NCI-H1105 treated with DMSO at 0.1 percent for 48 hours (cell line): ENCODE measurements at regions not wholly inside any gene's neighbourhood (a gene's known extent, or its start where the extent isn't known, plus 50 kb on each side); places are given as distances from the start of the nearest gene placed in this dataset.

Experiments used
- DNase-seq: peaks from one replicate; lab custom pipeline; 2025; lab: John Stamatoyannopoulos, UW

- no peak for DNase-seq
Measured at GRCh38 chr16:9523994-9524393, 432.6 kb downstream of the HAPSTR1 start.

GRCh38 chr16:9525037-9525436 lies 433.6 kb downstream of the HAPSTR1 start:
- DNase-seq = no peak

GRCh38 chr16:9526791-9527190 lies 435.3 kb downstream of the HAPSTR1 start:
- DNase-seq = no peak

- DNase-seq = no peak
Measured at GRCh38 chr16:9527976-9528375, 436.5 kb downstream of the HAPSTR1 start.

- DNase-seq = no peak
Measured at GRCh38 chr16:9528511-9529079, 437.2 kb downstream of the HAPSTR1 start.

- no peak for DNase-seq
Measured at GRCh38 chr16:9533042-9533441, 441.6 kb downstream of the HAPSTR1 start.

GRCh38 chr16:9534759-9535158 lies 443.3 kb downstream of the HAPSTR1 start:
- no peak for DNase-seq

GRCh38 chr16:9536905-9537304 lies 445.5 kb downstream of the HAPSTR1 start:
- no peak for DNase-seq

GRCh38 chr16:9539346-9539745 lies 447.9 kb downstream of the HAPSTR1 start:
- DNase-seq = no peak

GRCh38 chr16:9541723-9542122 lies 450.3 kb downstream of the HAPSTR1 start:
- DNase-seq = no peak

- no peak for DNase-seq
Measured at GRCh38 chr16:9542165-9542755, 450.8 kb downstream of the HAPSTR1 start.

GRCh38 chr16:9545522-9546437 lies 454.3 kb downstream of the HAPSTR1 start:
- DNase-seq = no peak

- no peak for DNase-seq
Measured at GRCh38 chr16:9546438-9546786, 455.0 kb downstream of the HAPSTR1 start.

- no peak for DNase-seq
Measured at GRCh38 chr16:9549487-9549886, 458.0 kb downstream of the HAPSTR1 start.

- DNase-seq = no peak
Measured at GRCh38 chr16:9555051-9555450, 463.6 kb downstream of the HAPSTR1 start.

GRCh38 chr16:9556949-9557665 lies 465.7 kb downstream of the HAPSTR1 start:
- no peak for DNase-seq

- no peak for DNase-seq
Measured at GRCh38 chr16:9557713-9558112, 466.3 kb downstream of the HAPSTR1 start.

- no peak for DNase-seq
Measured at GRCh38 chr16:9566099-9566498, 474.7 kb downstream of the HAPSTR1 start.

- no peak for DNase-seq
Measured at GRCh38 chr16:9567666-9568065, 476.2 kb downstream of the HAPSTR1 start.

- no peak for DNase-seq
Measured at GRCh38 chr16:9568261-9568660, 476.8 kb downstream of the HAPSTR1 start.

- DNase-seq = no peak
Measured at GRCh38 chr16:9570521-9570920, 479.1 kb downstream of the HAPSTR1 start.

- DNase-seq = no peak
Measured at GRCh38 chr16:9578459-9578858, 487.0 kb downstream of the HAPSTR1 start.

GRCh38 chr16:9580025-9580424 lies 488.6 kb downstream of the HAPSTR1 start:
- no peak for DNase-seq
